Progenitor cell of endocrine pancreas (in vitro differentiated cells): ENCODE measurements at regions not wholly inside any gene's neighbourhood (a gene's known extent, or its start where the extent isn't known, plus 50 kb on each side); places are given as distances from the start of the nearest gene placed in this dataset.

ENCODE experiments used
- DNase-seq: peaks from one replicate; pipeline ENCODE4 v3.0.0; 2021; ENCODE audit warnings: low spot score; ENCODE audit not compliant: unreplicated experiment
- H3K27ac Mint-ChIP-seq: 2 replicates; pipeline ENCODE4 v1.8.0; 2021; ENCODE audit warnings: mild to moderate bottlenecking, moderate library complexity, mixed read lengths
- H3K27me3 Mint-ChIP-seq: 2 replicates; pipeline ENCODE4 v1.8.0; 2021; ENCODE audit warnings: mixed read lengths
- H3K36me3 Mint-ChIP-seq: 2 replicates; pipeline ENCODE4 v1.8.0; 2022; ENCODE audit warnings: mixed read lengths; ENCODE audit not compliant: insufficient read depth
- H3K4me1 Mint-ChIP-seq: 2 replicates; pipeline ENCODE4 v1.8.0; 2021; ENCODE audit warnings: low read depth, mixed read lengths
- H3K4me3 Mint-ChIP-seq: 2 replicates; pipeline ENCODE4 v1.8.0; 2021; ENCODE audit warnings: low read depth, mild to moderate bottlenecking, moderate library complexity, mixed read lengths
- H3K9me3 Mint-ChIP-seq: 2 replicates; pipeline ENCODE4 v1.8.0; 2021; ENCODE audit warnings: low read depth, mixed read lengths
- CTCF ChIP-seq: fragments of 200-600 bp; sonication (generic); IDR thresholded peaks from one replicate; pipeline ENCODE4 v1.5.0; 2021; ENCODE audit warnings: antibody characterized with exemption, mild to moderate bottlenecking; ENCODE audit not compliant: unreplicated experiment

- Mint-ChIP-seq H3K4me3 (no peak overlapping the region), H3K36me3 (no peaks in the 10 kb centered on the region), H3K9me3 (peaks cover 3% of the 10 kb centered on the region), H3K4me1 (no peaks in the 10 kb centered on the region), H3K27ac (no peak overlapping the region), H3K27me3 (peaks cover 2% of the 10 kb centered on the region)
- no peak for DNase-seq
- no peak for TF ChIP-seq CTCF
Measured at GRCh38 chr6:67252663-67253062, 1382.4 kb upstream of the ADGRB3 start.

GRCh38 chr6:67248077-67248476, 1387.0 kb upstream of the ADGRB3 start:
- Mint-ChIP-seq H3K27me3 (peaks cover 2% of the 10 kb centered on the region), H3K27ac (no peak overlapping the region), H3K4me1 (no peaks in the 10 kb centered on the region), H3K4me3 (no peak overlapping the region), H3K9me3 (peaks cover 3% of the 10 kb centered on the region), H3K36me3 (no peaks in the 10 kb centered on the region)
- no peak for DNase-seq
- TF ChIP-seq CTCF: no peak

- H3K27ac Mint-ChIP-seq: no peak overlapping the region
- no peak overlapping the region for H3K4me3 Mint-ChIP-seq
- H3K27me3 Mint-ChIP-seq: no peaks in the 10 kb centered on the region
- no peak for DNase-seq
- no peak for TF ChIP-seq CTCF
- no peaks in the 10 kb centered on the region for H3K9me3 Mint-ChIP-seq
- no peaks in the 10 kb centered on the region for H3K36me3 Mint-ChIP-seq
- no peaks in the 10 kb centered on the region for H3K4me1 Mint-ChIP-seq
Measured at GRCh38 chr6:67244037-67244436, 1391.0 kb upstream of the ADGRB3 start.

GRCh38 chr6:67237277-67237676, 1397.8 kb upstream of the ADGRB3 start:
- Mint-ChIP-seq H3K27me3 (no peaks in the 10 kb centered on the region), H3K9me3 (no peaks in the 10 kb centered on the region), H3K27ac (no peak overlapping the region), H3K4me1 (no peaks in the 10 kb centered on the region), H3K4me3 (no peak overlapping the region), H3K36me3 (no peaks in the 10 kb centered on the region)
- no peak for TF ChIP-seq CTCF
- DNase-seq: no peak

GRCh38 chr6:67231092-67231491, 1404.0 kb upstream of the ADGRB3 start:
- H3K27me3 Mint-ChIP-seq: no peaks in the 10 kb centered on the region
- TF ChIP-seq CTCF: no peak
- DNase-seq: no peak
- H3K4me1 Mint-ChIP-seq: no peaks in the 10 kb centered on the region
- no peak overlapping the region for H3K4me3 Mint-ChIP-seq
- H3K27ac Mint-ChIP-seq: no peak overlapping the region
- H3K36me3 Mint-ChIP-seq: no peaks in the 10 kb centered on the region
- H3K9me3 Mint-ChIP-seq: no peaks in the 10 kb centered on the region

- H3K4me1 Mint-ChIP-seq: no peaks in the 10 kb centered on the region
- DNase-seq: no peak
- H3K36me3 Mint-ChIP-seq: no peaks in the 10 kb centered on the region
- TF ChIP-seq CTCF: no peak
- H3K4me3 Mint-ChIP-seq: no peak overlapping the region
- no peak overlapping the region for H3K27ac Mint-ChIP-seq
- no peaks in the 10 kb centered on the region for H3K9me3 Mint-ChIP-seq
- H3K27me3 Mint-ChIP-seq: no peaks in the 10 kb centered on the region
Measured at GRCh38 chr6:67224989-67225388, 1410.1 kb upstream of the ADGRB3 start.
